Endometrium (tissue), 2 donors: ENCODE measurements at regions not wholly inside any gene's neighbourhood (a gene's known extent, or its start where the extent isn't known, plus 50 kb on each side); places are given as distances from the start of the nearest gene placed in this dataset.

Experiments
- FAIRE-seq: peaks from 2 replicates; lab custom pipeline; 2012; peaks lifted over from hg19 to GRCh38; lab: Jason Lieb, UNC
- donor health status: control.
- donor health status: control.

DNA sequence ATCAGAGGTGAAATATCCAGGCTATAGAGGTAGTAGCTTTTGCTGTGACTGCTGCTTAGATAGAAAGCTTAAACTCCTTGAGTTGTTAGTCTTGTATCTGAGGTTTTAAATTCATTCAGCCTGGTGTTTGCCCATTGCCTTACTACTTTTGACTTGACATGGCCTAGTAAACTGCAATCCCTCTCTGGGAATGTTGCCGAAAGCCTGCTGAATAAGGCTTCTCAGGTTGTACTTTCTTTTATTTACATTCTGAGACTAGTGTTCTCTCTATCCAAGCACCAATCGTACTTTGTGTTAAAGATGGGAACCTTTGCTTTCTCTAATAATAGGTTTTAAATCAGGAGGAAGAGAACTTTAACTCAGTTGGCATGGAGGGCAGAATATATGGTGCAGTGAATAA is 357.6 kb upstream of the CWC22 start:
- no peak for FAIRE-seq

DNA sequence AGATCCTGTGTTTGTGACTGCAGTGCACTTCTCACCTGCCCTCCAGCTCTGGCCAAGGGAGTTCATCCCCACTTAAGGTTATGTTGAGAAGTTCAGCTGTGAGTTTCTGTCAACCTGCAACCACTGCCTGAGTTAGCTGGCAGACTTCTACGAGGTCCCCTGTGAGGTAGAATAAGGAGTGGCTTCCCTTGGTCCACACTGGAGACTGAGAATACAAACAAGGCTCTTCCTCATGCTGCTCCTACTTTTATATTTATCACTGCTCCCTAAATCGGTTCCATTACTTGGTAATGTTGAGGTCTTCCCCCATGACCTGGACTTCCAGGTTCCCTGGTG is 353.2 kb upstream of the CWC22 start:
- FAIRE-seq = no peak

DNA sequence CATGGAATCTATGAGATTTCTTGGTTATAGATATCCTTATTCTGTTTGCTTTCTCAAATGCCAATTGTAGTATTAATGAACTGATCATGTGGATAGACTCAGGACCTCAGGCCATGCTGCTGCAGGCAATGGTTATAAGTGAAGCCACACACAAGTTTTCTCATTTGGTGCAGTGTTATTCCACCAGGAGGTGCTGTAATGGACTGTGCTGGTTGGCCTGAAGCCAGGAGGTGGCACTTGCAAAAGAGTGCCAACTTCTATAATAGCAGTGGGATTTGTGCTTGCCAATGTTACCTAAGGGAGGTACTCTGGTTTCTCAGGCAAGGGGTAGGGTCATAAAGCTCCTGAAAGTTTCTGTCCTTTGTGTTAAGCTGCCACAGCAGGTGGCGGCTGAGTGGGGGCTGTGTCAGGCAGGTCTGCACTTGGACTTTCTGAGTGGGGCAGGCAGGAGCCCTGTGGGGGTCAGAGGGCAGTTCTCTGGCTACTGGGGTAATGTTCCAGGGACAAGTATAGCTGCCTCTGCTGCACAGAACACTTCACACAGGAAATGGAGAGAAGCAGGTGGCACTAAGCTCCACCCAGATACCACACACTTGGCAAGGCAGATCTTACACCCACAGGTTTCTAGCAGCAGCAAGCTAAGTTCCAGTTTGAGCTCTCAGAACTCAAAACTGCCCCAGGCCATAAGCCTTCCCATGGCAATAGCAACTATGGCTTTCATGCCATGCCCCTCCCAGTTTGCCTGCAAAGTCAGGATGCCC is 352.6 kb upstream of the CWC22 start:
- FAIRE-seq = no peak

DNA sequence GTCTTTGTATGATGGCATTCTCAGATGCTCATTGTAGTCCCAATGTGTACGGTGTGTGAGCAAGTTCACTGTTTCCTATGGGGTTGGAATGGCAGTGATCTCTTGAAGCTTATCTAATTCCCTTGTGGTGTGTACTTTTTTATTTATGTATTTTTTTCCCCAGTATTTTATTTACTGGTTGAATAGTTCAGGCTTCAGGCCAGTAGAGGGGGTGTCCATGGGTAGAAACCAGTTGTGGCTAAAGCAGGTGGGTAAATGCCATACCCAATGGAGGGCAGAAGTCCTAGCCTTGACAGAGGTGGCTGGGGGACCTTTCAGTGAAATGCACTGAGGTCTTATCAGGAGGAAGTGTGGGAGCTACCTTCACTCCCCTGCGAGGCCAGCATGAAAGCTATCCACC is 351.4 kb upstream of the CWC22 start:
- FAIRE-seq = no peak

DNA sequence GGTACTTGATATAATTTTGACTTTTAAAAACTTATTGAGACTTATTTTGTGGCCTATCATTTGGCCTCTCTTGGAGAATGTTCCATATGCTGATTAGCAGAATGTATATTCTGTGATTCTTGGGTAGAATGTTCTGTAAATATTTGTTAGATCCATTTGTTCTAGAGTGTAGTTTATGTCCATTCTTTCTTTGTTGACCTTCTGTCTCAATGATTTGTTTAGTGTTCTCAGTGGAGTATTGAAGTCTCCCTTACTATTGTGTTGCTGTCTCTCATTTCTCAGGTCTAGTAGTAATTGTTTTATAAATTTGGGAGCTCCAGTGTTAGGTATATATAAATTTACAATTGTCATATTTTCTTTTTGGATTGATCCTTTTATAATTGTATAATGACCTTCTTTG is 349.6 kb upstream of the CWC22 start:
- FAIRE-seq = peak; percentile 12

DNA sequence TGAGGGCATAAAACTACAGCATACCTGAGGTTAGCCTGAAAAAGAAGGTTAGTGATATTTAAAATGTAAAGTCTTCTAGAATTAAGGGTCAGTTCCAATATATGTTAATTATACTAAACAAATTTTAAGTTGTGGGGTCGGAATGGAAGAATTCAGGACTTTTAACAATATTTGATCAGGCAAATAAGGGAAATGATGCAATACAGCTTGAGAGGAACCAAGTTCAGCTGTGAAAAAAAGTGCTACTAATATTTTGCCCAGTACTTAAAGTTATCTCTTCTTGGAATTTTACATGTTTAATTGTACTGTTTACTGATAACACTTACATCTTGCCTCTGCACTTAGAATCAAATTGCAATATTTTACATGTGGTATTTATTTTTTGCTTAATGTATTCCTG is 345.5 kb upstream of the CWC22 start:
- FAIRE-seq = no peak

DNA sequence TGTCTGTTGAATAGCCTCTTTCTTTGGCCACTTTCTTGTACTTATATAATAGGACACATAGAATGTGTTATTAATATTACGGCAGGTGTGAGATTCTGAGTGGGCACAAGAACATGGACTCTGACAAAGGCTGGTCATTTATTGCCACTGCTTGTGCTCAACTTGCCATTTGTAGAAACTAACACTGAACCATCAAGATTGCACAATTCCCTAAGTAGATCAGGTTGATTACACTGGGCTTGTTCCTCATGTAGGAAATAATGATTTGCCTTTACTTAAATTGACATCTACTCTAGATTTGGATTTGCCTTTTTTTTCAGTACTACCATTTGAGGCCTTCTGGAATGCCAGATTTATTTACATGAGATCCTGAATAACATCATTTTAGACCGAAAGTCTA is 342.7 kb upstream of the CWC22 start:
- FAIRE-seq = no peak

DNA sequence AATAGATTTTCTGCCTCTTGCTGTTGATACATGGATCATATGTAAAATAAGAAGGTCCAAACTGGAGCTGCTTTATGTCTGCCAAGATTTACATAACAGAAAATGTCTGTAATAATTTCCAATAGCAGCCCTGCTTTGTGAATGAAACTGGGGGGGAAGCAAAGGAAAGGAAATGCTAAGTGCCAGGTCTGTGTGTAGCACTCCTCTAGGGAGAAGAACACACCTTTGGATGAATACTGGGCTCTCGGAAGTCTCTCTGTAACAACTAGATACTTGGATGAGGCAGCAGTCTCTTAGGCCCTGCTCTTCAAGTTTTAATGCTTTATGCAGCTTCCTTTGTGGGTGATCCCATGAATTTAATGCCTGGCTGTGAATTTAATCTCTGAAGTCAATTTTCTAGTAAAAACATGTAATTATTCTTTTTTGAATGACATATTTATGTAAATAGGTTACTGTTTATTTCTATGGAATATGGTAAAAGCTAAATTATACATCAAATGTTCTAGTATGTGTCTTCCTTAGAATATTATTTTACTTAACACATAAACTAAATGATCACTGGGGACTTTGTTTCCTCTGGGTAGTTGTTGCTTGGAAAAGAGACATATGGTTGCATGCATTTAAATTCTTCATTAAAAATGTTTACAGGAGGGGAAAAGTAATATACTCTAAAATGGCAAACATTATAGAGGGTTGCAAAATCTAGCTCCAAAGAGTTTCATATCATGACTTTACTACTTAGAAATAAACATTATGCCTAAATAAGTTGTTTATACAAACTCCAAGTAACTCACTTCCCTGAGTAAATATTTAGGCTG is 336.6 kb upstream of the CWC22 start:
- no peak for FAIRE-seq

DNA sequence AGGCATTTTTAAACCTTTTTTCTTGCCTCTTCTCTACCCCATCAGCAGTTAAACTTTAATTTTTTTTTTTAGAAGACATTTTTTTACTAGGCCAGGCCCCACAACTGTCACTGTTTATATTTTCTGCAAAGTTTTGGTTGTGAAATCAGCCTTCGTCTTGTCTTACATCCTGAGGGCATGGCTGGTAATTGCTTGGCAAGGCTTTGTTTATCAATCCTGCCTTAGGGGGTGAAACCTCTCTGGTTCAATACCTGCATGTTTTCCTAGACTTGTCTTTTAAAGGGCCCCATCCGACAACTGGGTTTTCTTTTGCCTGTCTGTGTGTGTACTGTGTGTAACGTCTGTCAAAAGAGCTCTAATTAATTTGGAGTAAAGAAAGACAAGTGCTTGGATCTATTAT is 330.0 kb upstream of the CWC22 start:
- FAIRE-seq = no peak

DNA sequence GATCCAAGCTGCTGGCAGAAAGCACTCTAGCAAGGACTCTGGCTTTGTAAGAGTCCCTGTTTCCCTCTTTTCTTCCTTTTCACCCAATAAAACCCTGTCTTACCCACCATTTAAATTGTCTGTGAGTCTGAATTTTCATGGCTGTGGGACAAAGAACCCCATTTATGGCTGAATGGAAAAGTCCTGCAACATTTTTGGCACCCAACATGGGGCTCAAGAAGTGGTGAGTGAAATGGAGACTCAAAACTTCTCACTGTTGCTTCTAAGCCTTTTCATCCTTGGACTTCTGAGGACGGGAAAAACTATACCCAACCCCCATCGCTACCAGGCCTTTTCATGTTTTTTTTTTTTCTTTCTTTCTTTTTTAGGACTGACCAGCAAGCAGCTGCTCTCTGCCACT is 329.5 kb upstream of the CWC22 start:
- FAIRE-seq = no peak

DNA sequence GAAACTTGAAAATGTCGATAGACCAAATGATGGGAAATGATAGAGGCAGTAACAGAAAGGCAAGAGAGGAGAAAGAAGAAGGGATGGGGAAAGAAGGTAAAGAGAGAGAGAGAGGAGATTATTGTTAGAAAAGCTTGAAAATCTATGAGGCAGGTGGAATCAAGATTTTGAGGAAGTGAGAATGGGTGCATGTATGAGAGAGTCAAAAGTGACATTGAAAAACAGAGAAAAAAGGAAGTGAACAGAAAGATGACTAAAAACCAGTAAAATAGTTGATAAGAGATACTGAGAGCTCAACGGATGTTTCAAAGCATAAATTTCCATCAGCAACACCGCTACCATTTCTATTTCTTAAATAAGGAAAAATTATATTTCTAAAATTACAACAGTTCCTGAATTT is 327.4 kb upstream of the CWC22 start:
- FAIRE-seq = no peak

DNA sequence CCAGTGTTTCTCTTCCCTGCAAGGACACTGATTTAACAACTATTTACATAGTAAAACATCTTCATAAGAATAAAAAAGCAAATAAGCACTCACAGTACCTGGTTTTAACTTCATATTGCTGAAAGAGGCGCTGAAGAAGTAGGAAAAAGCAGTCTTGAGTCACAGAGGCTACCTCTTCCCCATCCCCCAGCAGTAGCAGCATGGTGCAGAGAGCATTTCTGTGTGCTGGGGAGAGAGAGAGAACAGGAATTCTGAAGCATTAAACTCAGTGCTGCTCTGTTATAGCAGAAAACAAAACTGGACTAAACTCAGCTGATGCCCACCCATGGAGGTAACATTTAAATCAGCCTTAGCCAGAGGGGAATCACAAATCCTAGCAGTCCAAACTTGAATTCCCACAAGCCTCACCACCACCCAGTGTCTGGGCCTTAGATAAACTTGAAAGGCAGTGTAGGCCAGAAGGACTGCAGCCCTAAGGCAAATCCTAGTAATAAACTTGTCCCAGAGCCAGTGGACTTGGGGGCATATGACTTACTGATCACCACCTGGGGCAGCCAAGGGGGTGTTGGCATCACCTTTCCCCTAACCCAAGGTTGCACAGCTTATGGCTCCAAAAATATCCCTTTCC is 321.8 kb upstream of the CWC22 start:
- no peak for FAIRE-seq

DNA sequence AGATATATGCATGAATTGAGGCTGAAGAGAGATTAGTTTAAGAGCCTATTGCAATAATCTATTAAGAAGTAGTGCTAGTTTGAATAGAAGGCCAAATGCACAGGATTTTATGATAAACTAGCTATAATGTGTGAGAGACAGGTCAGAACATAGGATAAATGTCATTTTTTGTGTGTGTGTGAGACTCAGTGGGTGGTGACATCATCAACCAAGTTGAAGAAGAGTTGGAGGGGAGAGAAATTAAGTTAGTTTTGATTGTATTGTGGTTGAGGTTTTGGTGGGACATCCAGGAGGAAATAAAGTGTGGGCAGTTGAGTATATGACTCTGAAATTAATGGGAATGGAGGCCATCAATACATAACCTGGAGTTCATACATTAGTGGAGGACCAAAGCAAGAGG is 320.1 kb upstream of the CWC22 start:
- FAIRE-seq = no peak

DNA sequence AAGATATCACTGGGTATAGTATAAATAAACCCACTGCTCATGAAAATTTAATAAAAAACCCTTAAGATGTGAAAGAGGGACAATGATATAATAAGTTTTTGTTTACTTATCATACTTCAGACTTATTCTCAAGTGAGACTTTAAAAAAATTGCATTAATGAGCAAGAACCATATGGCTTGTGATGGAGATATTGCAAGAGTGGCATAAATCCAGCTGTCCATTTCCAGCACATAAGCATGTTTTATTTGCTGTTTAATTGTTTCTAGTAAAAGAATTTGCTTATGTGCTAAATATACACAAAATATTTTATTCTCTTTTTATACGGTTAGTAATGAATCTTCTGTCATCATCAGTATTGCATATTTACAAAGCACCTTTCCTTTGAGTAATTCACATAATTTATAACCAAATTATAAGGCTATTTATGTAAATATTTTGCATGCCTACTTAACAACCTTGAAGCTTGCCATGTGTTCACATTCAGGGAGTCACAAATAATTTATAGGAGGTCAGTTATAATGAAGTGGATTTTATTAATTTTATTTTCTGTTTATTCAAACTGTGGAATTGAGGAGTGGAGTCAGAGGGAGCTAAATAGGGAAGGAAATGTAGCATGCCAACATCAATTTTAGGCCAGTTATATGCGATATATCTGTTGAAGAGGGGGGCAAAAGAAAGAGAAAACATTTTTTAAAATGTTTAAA is 318.5 kb upstream of the CWC22 start:
- peak; percentile 91 for FAIRE-seq

DNA sequence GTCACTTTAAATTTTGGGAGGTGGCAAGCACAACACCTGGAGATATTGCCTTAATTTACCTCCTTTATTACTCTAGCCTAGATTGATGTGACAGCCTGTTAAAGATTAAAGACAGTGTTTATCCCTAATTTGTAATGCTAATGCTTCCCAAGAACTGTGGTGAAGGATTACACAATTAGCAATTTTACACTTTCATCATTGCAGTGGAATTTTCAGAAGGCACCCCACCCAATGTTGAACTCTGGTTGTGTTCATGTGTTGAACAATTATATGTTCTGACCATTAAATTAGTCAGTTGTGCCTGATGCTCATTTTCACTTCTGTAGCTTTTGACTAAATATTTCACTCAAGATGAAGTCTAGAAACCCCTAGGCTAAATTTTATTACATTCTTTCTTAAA is 317.1 kb upstream of the CWC22 start:
- FAIRE-seq = no peak

DNA sequence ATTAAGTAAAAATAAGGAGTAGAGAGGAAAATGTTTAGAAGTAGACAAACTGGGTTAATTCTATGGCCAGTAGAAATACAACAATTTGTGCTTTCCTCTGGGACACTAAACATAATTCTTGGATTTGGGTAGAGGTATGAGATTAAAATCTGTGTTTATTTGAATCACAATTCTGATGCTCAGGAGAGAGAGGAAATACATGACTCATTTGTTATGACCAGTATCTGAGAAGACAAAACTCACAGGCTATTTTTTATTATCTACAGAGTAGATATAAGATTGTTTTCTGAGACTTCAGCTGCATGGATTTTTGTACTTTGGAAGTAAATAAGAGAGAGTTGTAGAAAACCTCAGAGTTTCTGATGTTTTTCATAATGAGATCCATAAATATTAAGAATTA is 315.7 kb upstream of the CWC22 start:
- no peak for FAIRE-seq

DNA sequence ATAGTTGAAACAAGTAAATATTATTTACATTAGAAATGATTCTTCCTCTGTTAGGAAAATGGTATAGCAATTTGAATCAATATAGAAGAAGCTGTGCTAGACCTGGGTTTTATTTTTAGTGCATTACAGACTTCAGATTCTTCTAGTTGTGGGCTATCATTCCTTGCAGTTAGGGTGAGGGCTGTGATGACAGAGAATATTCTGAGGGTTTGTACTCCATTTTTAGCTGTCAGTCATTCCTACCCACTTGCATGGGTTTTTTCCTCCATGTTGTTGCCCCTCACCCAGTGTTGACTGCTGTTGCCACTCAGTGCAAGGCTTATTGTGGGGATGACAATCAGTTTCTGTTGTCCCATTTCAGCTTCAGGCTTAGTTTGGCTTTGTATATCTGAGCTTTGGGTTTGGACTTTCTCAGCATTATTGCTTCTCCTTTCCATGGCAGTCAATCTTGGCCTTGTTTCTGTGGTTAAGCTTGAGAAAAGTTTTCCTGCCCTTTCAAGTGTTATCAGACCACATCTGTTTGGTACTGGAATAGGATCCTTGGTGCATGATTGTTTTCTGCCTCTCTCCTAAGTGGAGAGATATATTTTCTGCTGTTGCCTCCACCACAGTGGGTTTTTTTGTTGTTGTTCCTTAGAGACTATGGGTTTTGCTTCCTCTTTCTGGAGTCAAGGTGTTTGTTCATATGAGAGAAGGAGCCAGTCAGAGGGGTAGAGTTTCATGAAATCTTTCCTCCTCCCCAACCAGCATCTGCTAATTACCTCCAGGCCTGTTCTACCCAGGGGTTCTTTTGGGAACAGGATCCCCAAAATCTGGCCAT is 312.7 kb upstream of the CWC22 start:
- no peak for FAIRE-seq

DNA sequence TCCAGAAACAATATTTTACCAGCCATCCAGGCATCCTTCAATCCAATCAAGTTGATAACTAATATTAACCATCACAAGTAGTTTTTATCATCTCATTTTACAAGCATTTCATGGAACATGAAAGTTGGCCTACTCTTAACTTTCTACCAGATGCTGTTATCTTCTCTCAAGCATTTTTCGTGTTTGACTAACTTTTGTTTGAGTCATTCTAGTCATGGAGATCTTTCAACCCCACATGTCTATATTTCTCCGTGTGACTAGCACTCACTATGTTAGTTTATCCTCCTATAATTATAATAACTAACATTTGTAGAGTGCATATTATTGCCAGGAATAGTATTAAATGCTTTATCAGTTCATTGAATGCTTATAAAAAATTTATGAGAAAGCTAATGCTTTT is 307.0 kb upstream of the CWC22 start:
- FAIRE-seq = no peak

DNA sequence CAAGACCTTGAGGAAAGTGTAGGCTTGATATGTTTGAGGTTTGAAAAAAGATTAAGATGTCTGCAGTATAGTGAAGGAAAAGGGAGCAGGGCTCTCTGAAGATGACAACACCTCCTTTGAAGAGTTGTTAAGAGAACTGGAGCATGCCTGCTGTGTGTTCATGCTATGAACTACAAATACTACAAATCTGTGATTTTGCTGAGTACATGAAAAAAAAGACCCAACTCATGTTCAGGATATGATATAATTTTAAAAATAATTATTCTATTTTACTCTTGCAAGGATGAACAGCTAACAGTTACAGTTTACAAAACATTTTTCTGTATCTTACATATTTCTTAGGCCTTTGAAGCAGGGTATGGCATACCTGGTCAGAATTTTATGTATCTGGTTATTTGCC is 305.4 kb upstream of the CWC22 start:
- no peak for FAIRE-seq

DNA sequence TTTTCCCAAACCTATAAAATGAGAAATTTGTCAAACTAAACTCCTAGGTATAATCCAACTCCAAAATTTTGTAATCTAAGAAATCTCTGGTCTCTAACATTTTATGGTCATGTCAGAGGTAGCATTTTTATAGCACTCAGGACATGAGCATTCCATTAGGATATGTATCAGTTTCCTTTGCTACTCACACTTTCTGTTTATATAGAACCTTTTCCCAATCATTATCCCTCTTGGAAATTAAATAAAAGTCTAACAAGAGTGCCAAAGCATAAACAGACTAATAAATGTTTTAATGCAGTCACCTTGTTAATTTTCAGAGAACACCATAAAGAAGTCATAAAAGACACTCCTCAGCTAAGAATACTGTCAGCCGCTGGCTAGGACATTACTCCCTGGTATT is 300.0 kb upstream of the CWC22 start:
- FAIRE-seq = peak; percentile 8

DNA sequence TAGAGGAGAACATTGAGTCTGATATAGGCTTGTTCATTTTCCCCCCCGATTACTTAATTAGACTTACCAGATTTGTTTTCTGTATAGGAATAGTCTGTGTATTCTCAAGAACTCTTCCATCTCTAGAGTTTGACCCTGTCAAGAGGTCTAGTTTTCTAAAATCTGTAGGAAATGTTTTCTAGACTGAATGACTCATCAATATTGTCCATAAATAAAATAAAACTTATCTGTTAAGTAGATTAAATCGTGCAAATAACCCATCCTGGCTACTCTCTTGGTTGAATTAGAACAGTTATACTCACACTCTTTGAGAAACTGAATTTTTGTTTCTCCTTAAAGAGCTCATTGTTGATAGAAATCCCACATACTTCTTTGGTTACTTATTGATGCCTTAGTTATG is 299.2 kb upstream of the CWC22 start:
- no peak for FAIRE-seq
